ENCODE measurements at regions not wholly inside any gene's neighbourhood (a gene's known extent, or its start where the extent isn't known, plus 50 kb on each side); places are given as distances from the start of the nearest gene placed in this dataset.

DNA sequence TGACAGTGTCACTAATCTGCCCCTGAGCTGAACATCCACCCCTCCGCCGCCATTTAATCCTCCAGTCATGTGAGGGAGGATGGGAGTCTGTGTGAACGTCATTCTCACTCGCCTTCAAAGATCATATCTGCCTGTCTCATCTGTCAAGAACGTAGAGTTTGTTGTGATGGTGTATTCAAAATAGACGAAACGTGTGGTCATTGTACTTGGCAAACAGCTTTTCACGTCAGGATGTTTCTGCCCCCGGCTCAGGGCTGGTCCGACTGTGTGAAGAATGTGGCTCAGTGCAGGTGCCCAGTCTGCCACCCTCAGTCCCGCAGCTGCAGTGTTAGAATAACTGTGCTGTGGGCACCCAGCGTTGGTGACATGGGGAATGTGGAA lies 148.0 kb downstream of the KCNJ12 start:
- Histone ChIP-seq H3K27me3 (no peaks in the 10 kb centered on the region), H3K4me1 (no peaks in the 10 kb centered on the region), H3K4me3 (no peak overlapping the region), H3K9me3 (no peaks in the 10 kb centered on the region), H3K36me3 (no peaks in the 10 kb centered on the region), H3K27ac (no peak overlapping the region)
- TF ChIP-seq, protein P1, sequence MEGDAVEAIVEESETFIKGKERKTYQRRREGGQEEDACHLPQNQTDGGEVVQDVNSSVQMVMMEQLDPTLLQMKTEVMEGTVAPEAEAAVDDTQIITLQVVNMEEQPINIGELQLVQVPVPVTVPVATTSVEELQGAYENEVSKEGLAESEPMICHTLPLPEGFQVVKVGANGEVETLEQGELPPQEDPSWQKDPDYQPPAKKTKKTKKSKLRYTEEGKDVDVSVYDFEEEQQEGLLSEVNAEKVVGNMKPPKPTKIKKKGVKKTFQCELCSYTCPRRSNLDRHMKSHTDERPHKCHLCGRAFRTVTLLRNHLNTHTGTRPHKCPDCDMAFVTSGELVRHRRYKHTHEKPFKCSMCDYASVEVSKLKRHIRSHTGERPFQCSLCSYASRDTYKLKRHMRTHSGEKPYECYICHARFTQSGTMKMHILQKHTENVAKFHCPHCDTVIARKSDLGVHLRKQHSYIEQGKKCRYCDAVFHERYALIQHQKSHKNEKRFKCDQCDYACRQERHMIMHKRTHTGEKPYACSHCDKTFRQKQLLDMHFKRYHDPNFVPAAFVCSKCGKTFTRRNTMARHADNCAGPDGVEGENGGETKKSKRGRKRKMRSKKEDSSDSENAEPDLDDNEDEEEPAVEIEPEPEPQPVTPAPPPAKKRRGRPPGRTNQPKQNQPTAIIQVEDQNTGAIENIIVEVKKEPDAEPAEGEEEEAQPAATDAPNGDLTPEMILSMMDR (IDR thresholded peaks at IDR 0.05): no peak
- DNase-seq: no peak
- intact Hi-C loops (cut with DNase I; ENCODE audit: low total_unique reads): no loop called here

DNA sequence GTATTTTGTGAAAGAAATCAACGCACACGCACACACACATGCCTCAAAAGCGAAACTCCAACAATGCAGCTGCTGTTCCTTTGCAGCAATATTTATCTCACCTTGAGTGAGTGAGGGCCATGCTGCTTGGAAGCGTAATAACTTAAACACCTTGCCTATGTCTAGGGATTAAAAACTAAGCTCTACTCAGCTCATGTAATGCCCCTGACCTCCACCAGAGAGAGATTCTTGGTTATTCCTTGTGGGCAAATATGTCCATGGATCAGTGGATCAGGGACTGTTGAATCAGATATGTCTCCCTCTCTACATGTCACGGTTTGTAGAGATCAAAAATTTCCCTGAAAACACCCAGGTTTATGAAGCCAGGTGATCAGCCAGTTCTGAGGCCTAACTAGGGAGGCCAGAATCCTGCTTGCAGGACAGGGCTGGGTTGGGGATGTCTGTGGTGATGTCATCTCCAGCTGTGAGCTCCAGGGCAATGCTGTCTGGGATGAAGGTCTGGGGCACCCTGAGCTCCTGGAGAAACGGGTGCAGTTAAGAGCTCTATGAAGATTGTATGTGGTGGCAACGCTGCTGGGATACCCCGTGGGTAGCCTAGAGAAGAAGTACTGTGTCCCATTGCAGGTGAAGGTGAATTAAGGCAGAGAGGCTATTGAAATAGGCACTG lies 149.4 kb downstream of the KCNJ12 start:
- no peaks in the 10 kb centered on the region for H3K27me3 ChIP-seq
- H3K27ac ChIP-seq: no peak overlapping the region
- intact Hi-C loops (cut with DNase I; ENCODE audit: low total_unique reads): no loop called here
- H3K9me3 ChIP-seq: no peaks in the 10 kb centered on the region
- no peaks in the 10 kb centered on the region for H3K36me3 ChIP-seq
- no peak overlapping the region for H3K4me3 ChIP-seq
- TF ChIP-seq, protein P1 (IDR thresholded peaks at IDR 0.05): no peak
- no peaks in the 10 kb centered on the region for H3K4me1 ChIP-seq
- DNase-seq: no peak

DNA sequence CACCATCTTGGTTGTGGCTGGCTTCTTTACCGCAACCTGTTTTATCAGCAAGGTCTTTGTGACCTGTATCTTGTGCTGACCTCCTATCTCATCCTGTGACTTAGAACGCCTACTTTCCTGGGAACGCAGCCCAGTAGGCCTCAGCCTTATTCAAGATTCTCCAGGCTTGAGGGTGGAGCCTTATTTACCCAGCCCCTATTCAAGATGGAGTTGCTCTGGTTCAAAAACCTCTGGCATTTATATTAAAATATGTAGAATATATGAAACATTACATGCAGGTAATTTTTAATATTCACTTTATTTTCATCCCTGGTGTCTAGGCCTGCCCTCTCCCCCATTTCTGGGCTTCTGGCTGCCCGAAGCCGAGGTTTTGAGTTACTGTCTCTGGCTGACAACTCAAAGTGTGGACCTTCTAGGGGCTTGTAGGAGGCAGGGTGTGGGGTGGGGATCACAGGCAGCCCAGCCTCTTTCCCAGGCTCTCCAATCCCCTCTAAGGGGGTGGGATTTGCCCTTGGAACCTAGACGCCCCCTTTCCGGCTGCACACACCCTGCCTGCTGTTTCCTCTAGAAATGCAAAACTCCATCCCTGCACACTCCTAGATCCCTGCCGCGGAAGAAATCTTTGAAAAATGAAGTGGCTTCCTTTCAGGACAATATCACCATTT lies 152.0 kb downstream of the KCNJ12 start:
- intact Hi-C loops (cut with DNase I; ENCODE audit: low total_unique reads): no loop called here
- peaks cover 0 to 1% (median 0%) of the 10 kb centered on the region in 3 donors for H3K36me3 ChIP-seq
- H3K4me1 ChIP-seq: no peaks in the 10 kb centered on the region
- DNase-seq: no peak
- no peaks in the 10 kb centered on the region for H3K9me3 ChIP-seq
- H3K4me3 ChIP-seq: no peak overlapping the region
- no peak overlapping the region for H3K27ac ChIP-seq
- H3K27me3 ChIP-seq: no peaks in the 10 kb centered on the region
- TF ChIP-seq, protein P1 (IDR thresholded peaks at IDR 0.05): no peak

DNA sequence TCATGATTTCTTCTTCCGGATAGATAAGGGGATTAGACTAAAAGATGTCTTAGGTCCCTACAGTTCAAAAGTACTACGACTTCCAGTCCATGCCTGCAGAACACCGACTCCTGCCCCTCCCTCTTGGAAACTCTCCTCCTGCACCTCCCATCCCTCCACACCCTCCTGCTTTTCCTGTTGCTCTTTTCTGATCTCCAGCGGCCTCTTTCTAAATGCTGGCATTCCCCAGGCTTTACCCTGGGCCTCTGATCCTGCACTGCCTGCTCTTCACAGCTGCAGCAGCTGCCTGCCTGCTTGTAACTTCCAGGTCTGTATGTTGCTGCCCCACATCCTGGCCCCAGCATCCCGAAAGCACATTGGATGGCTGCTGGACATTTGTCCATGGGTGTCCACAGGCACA lies 154.2 kb downstream of the KCNJ12 start:
- H3K27me3 ChIP-seq: no peaks in the 10 kb centered on the region
- intact Hi-C loops (cut with DNase I; ENCODE audit: low total_unique reads): no loop called here
- H3K27ac ChIP-seq: no peak overlapping the region
- no peaks in the 10 kb centered on the region for H3K4me1 ChIP-seq
- H3K9me3 ChIP-seq: no peaks in the 10 kb centered on the region
- DNase-seq: no peak
- H3K4me3 ChIP-seq: no peak overlapping the region
- TF ChIP-seq, protein P1 (IDR thresholded peaks at IDR 0.05): no peak
- H3K36me3 ChIP-seq: peaks cover 20 to 22% (median 21%) of the 10 kb centered on the region in 3 donors

DNA sequence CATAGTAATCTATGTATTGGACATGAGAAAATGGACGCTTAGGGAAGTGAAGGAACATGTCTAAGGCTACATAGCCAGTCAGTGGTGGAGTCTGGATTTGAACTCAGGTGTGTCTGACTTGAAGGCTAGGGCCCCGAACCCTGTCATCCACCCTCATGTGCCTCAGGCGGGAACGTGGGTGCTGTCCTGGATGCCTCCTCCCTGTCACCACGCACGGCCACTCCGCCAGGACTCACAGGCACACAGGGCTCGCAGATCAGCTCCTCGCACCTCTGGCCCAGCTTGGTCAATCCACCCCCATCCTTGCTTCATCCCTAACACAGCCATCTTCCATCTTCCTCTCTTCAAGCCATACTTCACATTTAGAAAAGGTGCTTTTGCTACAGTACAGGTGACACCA lies 154.7 kb downstream of the KCNJ12 start:
- H3K9me3 ChIP-seq: no peaks in the 10 kb centered on the region
- TF ChIP-seq, protein P1 (IDR thresholded peaks at IDR 0.05): no peak
- peaks cover 22% of the 10 kb centered on the region in 3 donors for H3K36me3 ChIP-seq
- intact Hi-C loops (cut with DNase I; ENCODE audit: low total_unique reads): no loop called here
- H3K27me3 ChIP-seq: no peaks in the 10 kb centered on the region
- H3K4me3 ChIP-seq: no peak overlapping the region
- no peaks in the 10 kb centered on the region for H3K4me1 ChIP-seq
- no peak for DNase-seq
- no peak overlapping the region for H3K27ac ChIP-seq
